ENCODE measurements at regions not wholly inside any gene's neighbourhood (a gene's known extent, or its start where the extent isn't known, plus 50 kb on each side); places are given as distances from the start of the nearest gene placed in this dataset.
"Not testable (repeated sequence)": the region's sequence is repeated elsewhere in the genome, so short reads cannot be mapped to it uniquely, and the experiment has no call there.

DNA sequence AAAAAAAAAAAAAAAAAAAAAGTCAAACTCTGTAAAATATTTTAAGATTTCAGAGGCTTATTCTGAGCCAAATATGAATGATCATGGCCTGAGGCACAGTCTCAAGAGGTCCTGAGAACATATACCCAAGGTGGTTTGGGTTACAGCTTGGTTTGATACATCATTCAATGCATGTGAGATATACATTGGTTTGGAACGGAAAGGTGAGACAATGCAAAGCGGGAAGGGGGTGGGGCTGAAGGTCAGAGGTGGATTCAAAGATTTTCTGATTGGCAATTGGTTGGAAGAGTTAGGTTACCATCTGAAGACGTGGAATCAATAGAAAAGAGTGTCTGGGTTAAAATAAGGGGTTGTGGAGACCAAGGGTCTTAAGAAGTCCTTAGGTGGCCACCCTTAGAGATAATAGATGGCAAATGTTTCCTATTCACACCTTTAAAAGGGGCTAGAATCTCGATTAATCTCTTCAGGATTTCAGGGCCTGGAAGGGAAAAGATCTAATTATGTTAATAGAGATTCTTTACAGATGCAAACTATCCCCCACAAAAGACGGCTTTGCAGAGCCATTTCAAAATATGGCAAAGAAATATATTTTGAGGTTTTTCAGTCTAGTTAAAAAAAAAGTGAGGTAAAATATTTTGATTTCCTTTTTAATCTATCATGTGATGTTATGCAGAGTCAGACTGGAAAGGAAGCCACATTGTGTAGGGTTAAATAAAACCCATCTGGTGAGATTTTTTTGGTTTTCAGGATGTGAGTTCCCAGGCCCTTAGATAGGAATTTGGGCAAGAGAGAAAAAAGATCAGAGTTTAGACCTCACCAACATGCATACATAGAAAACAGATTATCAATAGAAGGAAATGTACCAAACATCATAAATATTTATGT is 173.8 kb upstream of the CNOT2 start:
- Histone ChIP-seq H3K27me3 (ENCODE audit: control insufficient read depth in 2 of 2, insufficient read depth in 2 of 2, low read length in 2 of 2) (no peaks in the 10 kb centered on the region), H3K36me3 (ENCODE audit: control insufficient read depth in 2 of 2, insufficient read depth in 2 of 2, low read length in 2 of 2) (no peaks in the 10 kb centered on the region), H3K9me3 (ENCODE audit: control insufficient read depth in 2 of 2, low read length in 2 of 2) (no peaks in the 10 kb centered on the region), H3K27ac (ENCODE audit: low read depth in 2 of 2, low read length in 2 of 2) (no peak overlapping the region), H3K9ac (ENCODE audit: low read depth in 1 of 2, low read length in 2 of 2) (no peak overlapping the region), H3K4me3 (ENCODE audit: low read length in 2 of 2) (no peak overlapping the region), H3K4me1 (ENCODE audit: control insufficient read depth in 2 of 2, insufficient read depth in 2 of 2, low read length in 2 of 2) (no peaks in the 10 kb centered on the region)

DNA sequence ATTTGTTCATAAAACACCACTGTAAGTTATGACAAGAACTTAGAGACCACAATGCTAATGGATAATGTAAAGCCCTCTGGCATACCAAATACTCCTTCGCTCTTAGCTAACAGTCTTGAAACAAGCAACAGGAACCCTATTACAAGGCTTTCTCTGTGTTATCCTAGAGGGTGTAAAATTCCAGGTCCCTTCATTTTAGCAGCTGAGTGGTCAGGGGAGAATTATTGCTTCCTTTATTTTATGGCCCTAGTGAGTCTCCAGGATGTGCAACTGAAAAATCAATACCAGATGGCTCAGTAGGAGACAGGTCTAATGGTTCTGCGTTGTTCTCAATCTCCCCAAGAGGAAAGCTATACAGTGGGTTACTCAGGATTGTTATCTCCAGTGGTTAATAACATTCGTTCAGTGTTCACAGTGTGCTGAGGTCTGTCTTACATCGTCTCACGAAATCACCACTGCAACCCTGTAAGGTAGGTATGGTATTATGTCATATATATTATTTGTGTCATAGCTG is 172.7 kb upstream of the CNOT2 start:
- Histone ChIP-seq H3K9me3 (ENCODE audit: control insufficient read depth in 2 of 2, low read length in 2 of 2) (no peaks in the 10 kb centered on the region), H3K36me3 (ENCODE audit: control insufficient read depth in 2 of 2, insufficient read depth in 2 of 2, low read length in 2 of 2) (no peaks in the 10 kb centered on the region), H3K4me1 (ENCODE audit: control insufficient read depth in 2 of 2, insufficient read depth in 2 of 2, low read length in 2 of 2) (no peaks in the 10 kb centered on the region), H3K4me3 (ENCODE audit: low read length in 2 of 2) (no peak overlapping the region), H3K27ac (ENCODE audit: low read depth in 2 of 2, low read length in 2 of 2) (no peak overlapping the region), H3K27me3 (ENCODE audit: control insufficient read depth in 2 of 2, insufficient read depth in 2 of 2, low read length in 2 of 2) (no peaks in the 10 kb centered on the region), H3K9ac (ENCODE audit: low read depth in 1 of 2, low read length in 2 of 2) (no peak overlapping the region)

DNA sequence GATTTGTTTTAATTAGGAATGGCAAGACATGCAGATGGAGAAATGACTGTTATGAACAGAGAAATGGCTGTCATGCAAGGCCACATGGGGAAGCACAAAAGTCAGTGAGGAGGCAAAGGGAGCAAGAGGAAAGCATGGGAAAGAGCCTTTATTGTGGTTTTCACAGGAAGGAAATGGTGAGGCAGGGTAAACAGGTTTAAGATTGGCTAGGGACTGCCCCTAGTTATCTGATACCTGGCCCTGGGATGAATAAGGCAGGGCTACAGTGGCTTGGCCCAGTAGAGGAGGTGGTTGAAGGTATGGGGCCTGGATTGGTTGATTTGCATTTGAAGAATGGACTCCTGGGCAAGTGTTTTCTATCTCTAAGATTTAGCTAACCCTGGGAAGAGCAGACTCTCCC is 168.7 kb upstream of the CNOT2 start:
- Histone ChIP-seq H3K9ac (ENCODE audit: low read depth in 1 of 2, low read length in 2 of 2) (no peak overlapping the region), H3K27me3 (ENCODE audit: control insufficient read depth in 2 of 2, insufficient read depth in 2 of 2, low read length in 2 of 2) (no peaks in the 10 kb centered on the region), H3K4me1 (ENCODE audit: control insufficient read depth in 2 of 2, insufficient read depth in 2 of 2, low read length in 2 of 2) (no peaks in the 10 kb centered on the region), H3K27ac (ENCODE audit: low read depth in 2 of 2, low read length in 2 of 2) (no peak overlapping the region), H3K36me3 (ENCODE audit: control insufficient read depth in 2 of 2, insufficient read depth in 2 of 2, low read length in 2 of 2) (no peaks in the 10 kb centered on the region), H3K4me3 (ENCODE audit: low read length in 2 of 2) (no peak overlapping the region), H3K9me3 (ENCODE audit: control insufficient read depth in 2 of 2, low read length in 2 of 2) (no peaks in the 10 kb centered on the region)

- Histone ChIP-seq H3K27ac (ENCODE audit: low read depth in 2 of 2, low read length in 2 of 2) (no peak overlapping the region), H3K9ac (ENCODE audit: low read depth in 1 of 2, low read length in 2 of 2) (no peak overlapping the region), H3K9me3 (ENCODE audit: control insufficient read depth in 2 of 2, low read length in 2 of 2) (no peaks in the 10 kb centered on the region), H3K36me3 (ENCODE audit: control insufficient read depth in 2 of 2, insufficient read depth in 2 of 2, low read length in 2 of 2) (no peaks in the 10 kb centered on the region), H3K4me1 (ENCODE audit: control insufficient read depth in 2 of 2, insufficient read depth in 2 of 2, low read length in 2 of 2) (no peaks in the 10 kb centered on the region), H3K27me3 (ENCODE audit: control insufficient read depth in 2 of 2, insufficient read depth in 2 of 2, low read length in 2 of 2) (no peaks in the 10 kb centered on the region), H3K4me3 (ENCODE audit: low read length in 2 of 2) (no peak overlapping the region)
Observed at GRCh38 chr12:70077441-70077840, 165.8 kb upstream of the CNOT2 start.

DNA sequence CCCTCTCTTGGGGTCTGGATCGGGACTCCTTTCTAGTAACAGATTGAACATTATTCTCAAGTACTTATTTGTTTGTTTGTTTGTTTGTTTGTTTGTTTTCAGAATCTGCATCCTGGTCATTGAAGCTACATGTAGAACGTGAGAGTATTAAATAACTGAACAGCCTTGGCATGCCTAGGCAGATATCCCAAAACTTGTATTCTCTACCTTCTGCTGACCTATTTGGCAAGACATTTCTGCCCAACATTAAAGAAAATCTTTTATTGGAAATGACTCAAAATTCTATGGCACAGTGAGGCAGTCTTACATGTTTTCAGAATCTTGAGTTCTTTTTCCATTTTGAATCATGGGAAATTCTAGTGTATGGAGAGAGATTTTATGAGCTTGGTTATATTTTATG is 165.1 kb upstream of the CNOT2 start:
- Histone ChIP-seq H3K9me3 (ENCODE audit: control insufficient read depth in 2 of 2, low read length in 2 of 2) (no peaks in the 10 kb centered on the region), H3K27ac (ENCODE audit: low read depth in 2 of 2, low read length in 2 of 2) (no peak overlapping the region), H3K27me3 (ENCODE audit: control insufficient read depth in 2 of 2, insufficient read depth in 2 of 2, low read length in 2 of 2) (no peaks in the 10 kb centered on the region), H3K9ac (ENCODE audit: low read depth in 1 of 2, low read length in 2 of 2) (no peak overlapping the region), H3K36me3 (ENCODE audit: control insufficient read depth in 2 of 2, insufficient read depth in 2 of 2, low read length in 2 of 2) (no peaks in the 10 kb centered on the region), H3K4me3 (ENCODE audit: low read length in 2 of 2) (no peak overlapping the region), H3K4me1 (ENCODE audit: control insufficient read depth in 2 of 2, insufficient read depth in 2 of 2, low read length in 2 of 2) (no peaks in the 10 kb centered on the region)

- H3K4me1 ChIP-seq (ENCODE audit: control insufficient read depth in 2 of 2, insufficient read depth in 2 of 2, low read length in 2 of 2) = no peaks in the 10 kb centered on the region
- H3K9ac ChIP-seq (ENCODE audit: low read depth in 1 of 2, low read length in 2 of 2) = no peak overlapping the region
- H3K36me3 ChIP-seq (ENCODE audit: control insufficient read depth in 2 of 2, insufficient read depth in 2 of 2, low read length in 2 of 2) = no peaks in the 10 kb centered on the region
- no peaks in the 10 kb centered on the region for H3K27me3 ChIP-seq (ENCODE audit: control insufficient read depth in 2 of 2, insufficient read depth in 2 of 2, low read length in 2 of 2)
- no peak overlapping the region for H3K4me3 ChIP-seq (ENCODE audit: low read length in 2 of 2)
- no peak overlapping the region for H3K27ac ChIP-seq (ENCODE audit: low read depth in 2 of 2, low read length in 2 of 2)
- H3K9me3 ChIP-seq (ENCODE audit: control insufficient read depth in 2 of 2, low read length in 2 of 2) = no peaks in the 10 kb centered on the region
Observed at GRCh38 chr12:70080566-70080965, 162.7 kb upstream of the CNOT2 start.

DNA sequence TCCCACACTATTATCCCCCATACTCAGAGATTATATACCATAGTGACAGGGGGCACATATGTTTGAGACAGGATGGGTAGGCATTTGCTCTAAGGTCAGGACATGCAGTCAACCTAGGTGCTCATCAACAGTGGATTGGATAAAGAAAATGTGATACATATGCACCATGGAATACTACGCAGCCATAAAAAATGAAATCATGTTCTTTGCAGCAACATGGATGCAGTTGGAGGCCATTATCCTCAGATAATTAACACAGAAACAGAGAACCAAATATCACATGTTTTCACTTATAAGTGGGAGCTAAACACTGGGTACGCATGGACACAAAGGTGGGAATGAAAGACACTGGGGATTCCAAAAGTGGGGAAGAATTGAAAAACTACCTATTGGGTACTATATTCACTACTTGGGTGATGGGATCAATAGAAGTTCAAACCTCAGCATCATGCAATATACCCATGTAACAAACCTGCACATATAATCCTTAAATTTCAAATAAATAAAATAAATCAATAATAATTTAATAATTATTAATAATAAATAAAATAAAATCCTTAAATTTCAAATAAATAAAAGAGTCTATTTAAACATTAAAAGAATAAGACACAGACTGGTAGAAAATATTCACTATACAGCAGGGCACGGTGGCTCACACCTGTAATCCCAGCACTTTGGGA is 160.1 kb upstream of the CNOT2 start:
- H3K9ac ChIP-seq (ENCODE audit: low read depth in 1 of 2, low read length in 2 of 2) = no peak overlapping the region
- H3K27ac ChIP-seq (ENCODE audit: low read depth in 2 of 2, low read length in 2 of 2) = no peak overlapping the region
- no peaks in the 10 kb centered on the region for H3K9me3 ChIP-seq (ENCODE audit: control insufficient read depth in 2 of 2, low read length in 2 of 2)
- no peaks in the 10 kb centered on the region for H3K27me3 ChIP-seq (ENCODE audit: control insufficient read depth in 2 of 2, insufficient read depth in 2 of 2, low read length in 2 of 2)
- no peaks in the 10 kb centered on the region for H3K4me1 ChIP-seq (ENCODE audit: control insufficient read depth in 2 of 2, insufficient read depth in 2 of 2, low read length in 2 of 2)
- H3K36me3 ChIP-seq (ENCODE audit: control insufficient read depth in 2 of 2, insufficient read depth in 2 of 2, low read length in 2 of 2) = no peaks in the 10 kb centered on the region
- H3K4me3 ChIP-seq (ENCODE audit: low read length in 2 of 2) = no peak overlapping the region

- Histone ChIP-seq H3K4me1 (ENCODE audit: control insufficient read depth in 2 of 2, insufficient read depth in 2 of 2, low read length in 2 of 2) (no peaks in the 10 kb centered on the region), H3K27ac (ENCODE audit: low read depth in 2 of 2, low read length in 2 of 2) (no peak overlapping the region), H3K27me3 (ENCODE audit: control insufficient read depth in 2 of 2, insufficient read depth in 2 of 2, low read length in 2 of 2) (no peaks in the 10 kb centered on the region), H3K36me3 (ENCODE audit: control insufficient read depth in 2 of 2, insufficient read depth in 2 of 2, low read length in 2 of 2) (no peaks in the 10 kb centered on the region), H3K9ac (ENCODE audit: low read depth in 1 of 2, low read length in 2 of 2) (no peak overlapping the region), H3K9me3 (ENCODE audit: control insufficient read depth in 2 of 2, low read length in 2 of 2) (no peaks in the 10 kb centered on the region), H3K4me3 (ENCODE audit: low read length in 2 of 2) (no peak overlapping the region)
Observed at GRCh38 chr12:70083677-70084020, 159.6 kb upstream of the CNOT2 start.

DNA sequence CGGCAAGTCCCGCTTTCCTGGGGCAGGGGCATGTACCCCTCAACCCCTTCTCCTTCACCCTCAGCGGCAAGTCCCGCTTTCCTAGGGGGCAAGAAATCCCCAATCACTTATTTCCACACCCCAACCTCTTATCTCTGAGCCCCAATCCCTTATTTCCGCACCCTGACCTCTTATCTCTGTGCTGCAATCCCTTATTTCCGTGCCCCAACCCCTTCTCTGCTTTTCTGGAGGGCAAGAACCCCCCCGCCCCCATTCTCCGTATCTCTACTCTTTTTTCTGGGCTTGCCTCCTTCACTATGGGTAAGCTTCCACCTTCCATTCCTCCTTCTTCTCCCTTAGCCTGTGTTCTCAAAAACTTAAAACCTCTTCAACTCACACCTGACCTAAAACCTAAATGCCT is 156.9 kb upstream of the CNOT2 start:
- H3K27me3 ChIP-seq (ENCODE audit: control insufficient read depth in 2 of 2, insufficient read depth in 2 of 2, low read length in 2 of 2); H3K4me3 ChIP-seq (ENCODE audit: low read length in 2 of 2); H3K9ac ChIP-seq (ENCODE audit: low read depth in 1 of 2, low read length in 2 of 2); H3K27ac ChIP-seq (ENCODE audit: low read depth in 2 of 2, low read length in 2 of 2); H3K36me3 ChIP-seq (ENCODE audit: control insufficient read depth in 2 of 2, insufficient read depth in 2 of 2, low read length in 2 of 2); H3K4me1 ChIP-seq (ENCODE audit: control insufficient read depth in 2 of 2, insufficient read depth in 2 of 2, low read length in 2 of 2); H3K9me3 ChIP-seq (ENCODE audit: control insufficient read depth in 2 of 2, low read length in 2 of 2): not testable (repeated sequence)

DNA sequence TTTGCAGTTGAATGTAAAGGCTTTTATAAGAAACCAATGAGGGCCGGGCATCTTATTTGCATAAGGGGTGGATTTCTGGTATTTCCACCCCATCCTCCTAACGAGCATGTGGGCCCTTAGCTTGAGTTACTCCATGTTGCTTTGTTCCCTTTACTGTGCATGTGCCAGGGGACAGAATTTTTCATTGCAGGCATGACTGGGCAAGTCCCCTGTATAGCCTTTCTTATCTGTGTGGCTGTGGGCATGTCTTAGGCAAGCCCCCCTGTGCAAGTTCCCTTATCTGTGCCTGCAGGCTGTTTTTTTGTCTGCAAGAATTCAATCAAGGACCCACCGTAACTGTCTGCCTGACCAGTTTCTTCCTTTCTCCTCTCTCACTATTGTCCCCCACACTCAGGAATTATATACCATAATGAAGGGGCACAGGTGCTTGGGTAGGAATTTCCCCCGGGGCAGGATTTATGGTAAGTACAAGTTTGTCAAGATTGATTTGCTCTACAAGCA is 152.2 kb upstream of the CNOT2 start:
- H3K27ac ChIP-seq (ENCODE audit: low read depth in 2 of 2, low read length in 2 of 2) = no peak overlapping the region
- H3K9me3 ChIP-seq (ENCODE audit: control insufficient read depth in 2 of 2, low read length in 2 of 2) = no peaks in the 10 kb centered on the region
- H3K36me3 ChIP-seq (ENCODE audit: control insufficient read depth in 2 of 2, insufficient read depth in 2 of 2, low read length in 2 of 2) = no peaks in the 10 kb centered on the region
- H3K27me3 ChIP-seq (ENCODE audit: control insufficient read depth in 2 of 2, insufficient read depth in 2 of 2, low read length in 2 of 2) = no peaks in the 10 kb centered on the region
- no peak overlapping the region for H3K9ac ChIP-seq (ENCODE audit: low read depth in 1 of 2, low read length in 2 of 2)
- no peaks in the 10 kb centered on the region for H3K4me1 ChIP-seq (ENCODE audit: control insufficient read depth in 2 of 2, insufficient read depth in 2 of 2, low read length in 2 of 2)
- no peak overlapping the region for H3K4me3 ChIP-seq (ENCODE audit: low read length in 2 of 2)

Data from mucosa of rectum (tissue), 2 donors.